Kasumi-1 (cell line): ENCODE measurements at regions not wholly inside any gene's neighbourhood (a gene's known extent, or its start where the extent isn't known, plus 50 kb on each side); places are given as distances from the start of the nearest gene placed in this dataset.
"Not testable (repeated sequence)": the region's sequence is repeated elsewhere in the genome, so short reads cannot be mapped to it uniquely, and the experiment has no call there.

Experiments used
- DNase-seq, 2 experiments: peaks; one replicate each; lab custom pipeline; 2025; lab: John Stamatoyannopoulos, UW

DNA sequence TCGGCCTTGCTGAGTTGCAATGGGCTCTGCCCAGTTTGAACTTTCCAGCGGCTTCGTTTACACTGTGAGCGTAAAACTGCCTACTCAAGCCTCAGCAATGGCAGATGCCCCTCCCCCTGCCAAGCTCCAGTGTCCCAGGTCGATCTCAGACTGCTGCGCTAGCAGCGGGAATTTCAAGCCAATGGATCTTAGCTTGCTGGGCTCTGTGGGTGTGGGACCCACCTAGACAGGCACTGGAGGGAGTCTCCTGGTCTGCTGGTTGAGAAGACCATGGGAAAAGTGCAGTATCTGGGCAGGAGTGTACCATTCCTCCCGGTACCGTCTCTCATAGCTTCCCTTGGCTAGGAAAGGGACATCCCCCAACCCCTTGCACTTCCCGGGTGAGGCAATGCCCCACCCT lies 88.2 kb downstream of the KLHL28 start:
- DNase-seq: no peak

DNA sequence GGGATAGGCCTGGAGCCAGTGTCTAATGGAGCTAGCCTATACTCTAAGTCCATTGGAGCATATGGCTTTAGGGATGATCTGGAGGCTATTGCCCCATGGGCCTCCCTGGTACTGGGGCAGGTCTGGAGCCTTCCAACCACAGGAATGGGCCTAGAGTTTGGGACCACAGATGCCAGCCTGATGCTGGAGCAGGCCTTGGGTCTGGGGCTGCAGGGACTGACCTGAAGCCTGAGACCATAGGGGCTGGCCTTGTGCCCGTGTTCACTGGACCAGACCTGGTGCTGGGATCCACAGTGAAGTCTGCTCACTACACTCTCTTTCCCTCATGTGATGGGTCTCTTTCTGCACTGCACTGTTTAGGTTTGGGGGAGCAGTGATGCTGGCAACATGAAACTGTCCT lies 95.0 kb downstream of the KLHL28 start:
- no peak for DNase-seq

DNA sequence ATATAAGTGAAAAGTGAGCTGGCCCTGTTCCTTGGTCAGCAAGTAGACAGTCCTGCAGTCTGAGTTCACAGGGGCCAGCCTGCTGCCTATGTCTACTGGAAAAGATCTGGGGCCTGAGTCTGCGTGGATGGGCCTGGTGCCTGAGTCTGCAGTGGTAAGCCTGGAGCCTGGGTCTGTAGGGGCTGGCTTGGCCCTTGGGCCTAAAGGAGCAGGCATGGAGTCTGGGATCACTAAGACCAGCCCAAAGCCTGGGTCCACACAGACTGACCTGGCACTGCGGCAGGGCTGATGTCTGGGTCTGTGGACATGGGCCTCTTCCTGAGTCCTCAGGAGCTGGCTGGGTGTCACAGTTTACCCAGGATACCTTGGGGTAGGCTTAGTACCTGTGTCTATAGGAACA lies 95.4 kb downstream of the KLHL28 start:
- no peak for DNase-seq

DNA sequence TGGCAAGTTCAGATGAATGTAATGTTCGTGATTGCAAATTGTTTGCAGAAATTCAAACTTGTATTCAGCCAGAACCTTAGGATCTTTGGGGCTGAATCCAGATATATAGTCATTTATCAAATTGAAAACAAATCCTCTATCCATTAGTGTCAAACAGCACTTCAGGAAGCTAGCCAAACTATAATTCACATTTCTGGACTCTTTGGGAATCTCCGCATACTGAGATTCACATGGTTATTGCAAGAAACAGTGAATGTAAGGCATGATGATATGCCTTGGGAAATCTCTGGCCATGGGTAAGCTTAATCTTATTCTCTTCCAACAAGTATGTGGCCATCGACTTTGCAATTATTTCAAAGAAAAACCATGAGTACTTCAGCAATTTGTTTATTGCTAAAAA lies 98.5 kb downstream of the KLHL28 start:
- no peak for DNase-seq

DNA sequence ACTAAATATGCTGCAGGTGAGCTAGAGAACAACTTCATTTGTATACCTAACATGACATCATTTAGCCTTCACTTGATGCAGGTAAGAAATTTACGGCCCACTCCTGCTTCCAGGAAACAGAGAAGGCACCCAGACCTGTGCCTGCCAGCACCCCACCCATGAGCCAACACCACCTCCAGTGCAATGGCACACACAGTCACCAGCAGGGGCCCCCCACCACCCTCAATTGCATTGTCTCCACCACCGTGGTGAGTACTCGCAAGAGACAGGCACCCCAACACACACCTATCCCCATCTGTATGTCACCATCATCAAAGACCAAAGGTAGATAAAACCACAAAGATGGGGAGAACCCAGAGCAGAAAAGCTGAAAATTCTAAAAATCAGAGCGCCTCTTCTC lies 107.6 kb downstream of the KLHL28 start:
- DNase-seq: no peak

DNA sequence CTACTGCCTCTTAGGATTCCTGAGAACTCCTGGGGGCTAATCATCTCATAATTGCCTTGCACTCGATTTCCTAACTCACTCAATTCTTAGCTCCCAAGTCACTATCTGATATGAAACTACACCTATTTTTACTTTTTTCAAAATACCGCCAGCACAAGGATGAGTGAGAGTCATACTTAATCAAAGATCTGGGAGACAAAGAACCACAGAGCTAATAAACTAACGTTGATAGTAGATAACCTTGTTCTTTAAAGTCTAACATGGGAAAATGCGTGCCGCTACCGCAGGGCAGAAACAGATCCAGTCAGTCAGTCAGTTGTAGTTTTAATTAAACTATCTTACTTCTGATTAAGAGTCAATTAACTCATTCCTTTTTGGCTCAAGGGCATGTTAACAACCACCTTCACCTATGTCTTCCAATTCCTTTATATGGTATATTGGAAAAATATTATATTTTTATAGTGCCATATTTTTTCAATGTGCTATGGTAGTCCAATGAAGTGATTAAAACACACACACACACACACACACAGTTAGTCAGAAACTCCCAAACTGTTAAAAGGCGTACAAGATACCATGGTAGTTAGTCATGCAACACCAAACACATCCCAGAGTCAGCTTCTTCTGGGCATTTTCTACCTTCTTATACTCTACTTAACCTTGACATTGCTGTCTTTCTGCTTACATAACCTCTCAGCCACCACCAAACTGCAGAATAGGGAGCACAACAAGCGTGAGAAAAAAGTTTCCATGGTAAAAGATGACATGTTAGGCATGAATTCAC lies 114.0 kb downstream of the KLHL28 start:
- DNase-seq: no peak

DNA sequence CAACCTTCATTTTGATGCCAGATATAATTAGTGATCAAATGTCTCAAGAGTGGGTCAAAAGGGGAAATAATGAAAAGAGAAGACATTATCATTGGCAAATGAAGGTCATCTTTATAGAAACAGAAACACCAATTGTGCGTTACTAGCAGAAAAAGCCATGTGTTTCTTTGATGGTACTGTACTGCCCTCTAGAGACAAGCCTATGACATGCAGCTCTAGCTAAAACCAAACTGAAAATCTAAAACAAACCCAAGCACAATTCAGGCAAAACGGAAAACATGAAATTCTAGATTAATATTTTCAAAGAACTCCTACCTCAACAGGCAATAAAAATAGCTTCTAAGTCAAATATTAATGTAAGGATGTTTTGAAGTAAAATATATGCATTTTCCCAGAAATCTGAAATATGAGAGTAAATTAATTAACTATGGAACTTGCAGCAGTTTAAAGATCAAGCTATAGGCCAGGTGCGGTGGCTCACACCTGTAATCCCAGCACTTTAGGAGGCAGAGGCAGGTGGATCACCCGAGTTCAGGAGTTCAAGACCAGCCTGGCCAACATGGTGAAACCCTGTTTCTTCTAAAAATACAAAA lies 115.4 kb downstream of the KLHL28 start:
- peak; percentile 73 to 86 for DNase-seq

DNA sequence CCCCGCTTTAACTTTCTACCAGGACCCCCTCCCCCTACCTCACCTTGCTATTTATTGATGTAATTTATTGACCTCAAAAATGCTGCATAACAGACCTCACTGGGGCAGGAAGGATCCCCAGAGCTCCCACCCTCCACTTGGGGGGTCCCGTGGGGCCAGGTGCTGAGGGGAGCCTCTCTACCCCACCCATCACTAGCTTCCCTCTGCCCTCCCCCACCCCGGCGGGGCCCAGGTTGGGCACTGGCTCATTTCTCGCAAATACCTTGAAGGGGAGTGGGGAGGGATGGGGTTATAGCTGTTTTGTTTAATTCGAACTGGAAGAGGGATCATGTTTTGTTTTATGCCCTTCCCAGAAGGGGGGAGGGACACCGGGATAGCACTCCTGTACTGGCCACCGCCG lies 125.8 kb downstream of the KLHL28 start:
- not testable (repeated sequence) for DNase-seq

DNA sequence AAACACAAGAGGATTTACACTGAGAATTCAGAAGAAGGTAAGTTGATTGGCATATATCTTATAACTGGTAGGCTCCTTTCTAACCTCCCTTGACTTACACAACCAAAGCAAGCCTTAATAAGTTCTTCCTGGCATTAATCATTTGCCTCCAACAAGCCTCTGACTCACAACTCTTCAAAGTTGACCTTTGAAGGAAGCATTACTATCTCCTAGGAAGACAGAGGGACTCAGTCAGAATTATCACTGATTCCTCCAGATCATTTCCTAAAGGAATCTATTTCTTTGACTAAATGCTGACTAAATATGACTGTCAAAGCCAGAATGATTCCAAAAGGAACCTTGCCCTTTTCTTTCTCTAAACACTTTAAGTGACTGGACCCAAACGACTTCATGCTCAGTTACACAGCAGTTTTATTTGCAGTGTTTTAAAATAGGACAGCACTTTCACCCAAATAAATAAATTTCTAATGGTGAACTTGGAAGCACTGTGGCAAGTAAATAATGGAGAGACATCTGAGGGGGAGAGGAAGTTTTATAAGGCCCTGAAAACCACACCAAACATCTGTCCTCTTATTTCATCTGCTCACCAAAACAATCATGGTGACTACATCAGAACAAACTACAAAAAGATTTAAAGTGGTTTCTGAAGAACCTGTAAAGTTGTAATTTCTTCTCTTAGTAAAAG lies 128.2 kb downstream of the KLHL28 start:
- DNase-seq: no peak

DNA sequence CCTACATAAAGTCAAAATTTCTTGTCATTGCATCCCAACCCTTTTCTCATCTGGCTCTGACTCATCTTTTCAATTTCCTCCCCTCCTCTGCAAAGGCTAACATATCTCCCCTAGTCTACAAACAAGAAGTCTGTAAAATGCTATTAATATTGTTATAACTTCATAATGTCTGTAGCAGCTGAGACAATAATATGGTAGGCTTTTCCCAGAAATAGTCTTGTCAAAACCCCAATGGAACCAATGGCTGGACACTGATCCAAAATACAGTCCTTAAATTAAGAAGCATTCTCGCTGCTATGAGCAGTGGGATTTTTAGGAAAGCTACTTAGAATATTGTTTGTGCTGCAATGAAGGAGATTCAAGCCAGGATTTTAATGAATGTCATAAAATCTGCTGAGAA lies 131.4 kb downstream of the KLHL28 start:
- no peak for DNase-seq

DNA sequence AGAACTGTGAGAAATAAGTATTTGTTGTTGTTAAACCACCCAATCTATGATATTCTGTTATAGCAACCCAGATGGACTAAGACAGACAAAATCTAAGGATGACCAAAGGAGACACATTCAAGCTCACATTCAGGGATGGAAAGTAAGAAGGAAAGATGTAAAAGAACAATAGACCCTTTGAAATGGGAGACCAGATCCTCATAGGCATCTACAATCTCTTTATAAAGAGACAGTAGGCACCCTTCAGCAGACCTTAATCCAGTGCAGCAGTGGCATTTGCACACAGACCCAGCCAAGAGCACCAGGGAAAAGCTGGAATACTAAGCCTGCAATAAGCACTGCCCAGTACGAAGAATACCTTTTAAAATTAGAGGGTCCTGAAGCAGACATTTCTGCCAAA lies 132.7 kb downstream of the KLHL28 start:
- no peak for DNase-seq

DNA sequence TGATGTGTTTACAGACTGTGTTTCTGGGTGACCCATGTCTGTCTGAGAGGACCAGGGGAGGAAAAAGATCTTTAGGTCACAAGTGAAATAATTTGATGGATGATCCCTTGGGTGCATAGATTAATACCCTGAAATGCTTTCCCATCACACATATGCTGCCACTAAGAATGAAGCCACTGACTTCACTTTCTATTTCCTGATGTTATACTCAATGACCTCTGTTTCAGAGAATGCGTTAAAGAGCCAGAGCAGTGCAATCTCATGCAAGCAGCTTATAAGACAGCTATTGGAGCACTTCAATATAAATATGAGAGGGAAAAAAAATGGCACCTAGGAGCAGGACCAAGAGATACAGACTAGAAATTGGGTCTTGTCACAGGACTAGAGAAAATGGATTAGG lies 133.7 kb downstream of the KLHL28 start:
- DNase-seq: no peak

DNA sequence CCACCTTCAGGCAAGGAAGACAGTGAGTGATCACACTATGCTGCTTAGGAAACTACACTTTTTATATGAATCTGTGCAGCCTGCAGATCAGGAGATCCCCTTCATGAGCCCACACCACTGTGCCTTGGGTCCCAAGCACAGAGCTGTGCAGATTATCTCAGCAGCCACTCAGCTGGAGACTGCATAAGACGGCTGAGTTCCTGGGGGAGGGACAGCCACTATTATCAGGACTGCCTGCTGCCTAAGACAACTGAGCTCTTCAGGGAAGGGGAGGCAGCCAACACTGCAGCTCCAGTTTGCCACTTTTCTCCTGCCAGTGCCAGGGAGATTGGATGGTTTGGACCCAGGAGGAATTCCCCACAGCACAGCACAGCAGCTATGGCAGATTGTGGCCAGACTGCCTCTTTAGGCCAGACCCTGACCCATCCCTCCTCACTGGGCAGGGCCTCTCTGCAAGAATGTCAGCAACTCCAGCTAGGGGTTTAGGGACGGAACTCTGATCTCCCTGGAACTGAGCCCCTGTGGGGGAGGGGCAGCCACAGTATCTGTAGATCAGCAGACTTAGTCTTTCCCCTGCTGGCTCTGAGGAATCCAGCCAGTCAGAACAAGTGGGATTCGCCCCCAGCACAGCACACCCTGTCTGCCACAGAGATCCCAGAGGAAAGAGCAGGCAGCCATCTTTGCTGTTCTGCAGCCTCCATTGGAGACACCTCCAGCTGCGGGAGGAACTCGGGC lies 141.3 kb downstream of the KLHL28 start:
- no peak for DNase-seq

DNA sequence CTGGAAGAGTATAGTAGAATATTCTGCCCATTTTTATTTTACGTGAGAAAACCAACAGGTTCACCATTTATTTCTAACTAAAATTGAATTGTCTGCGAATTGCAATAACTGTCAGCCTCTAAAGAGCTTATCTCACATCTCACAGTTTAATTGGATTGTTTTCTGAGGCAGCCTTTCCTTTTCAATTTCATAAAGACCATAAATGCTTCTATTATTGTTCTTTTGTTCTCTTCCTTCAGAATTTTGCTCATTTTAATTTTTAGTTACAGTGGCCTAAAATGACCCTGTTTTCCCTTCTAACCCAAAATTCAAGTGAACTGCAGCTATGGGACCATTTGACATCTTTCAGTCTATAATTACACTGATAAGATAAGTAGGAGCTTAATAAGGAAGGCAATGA lies 147.6 kb downstream of the KLHL28 start:
- DNase-seq: no peak

DNA sequence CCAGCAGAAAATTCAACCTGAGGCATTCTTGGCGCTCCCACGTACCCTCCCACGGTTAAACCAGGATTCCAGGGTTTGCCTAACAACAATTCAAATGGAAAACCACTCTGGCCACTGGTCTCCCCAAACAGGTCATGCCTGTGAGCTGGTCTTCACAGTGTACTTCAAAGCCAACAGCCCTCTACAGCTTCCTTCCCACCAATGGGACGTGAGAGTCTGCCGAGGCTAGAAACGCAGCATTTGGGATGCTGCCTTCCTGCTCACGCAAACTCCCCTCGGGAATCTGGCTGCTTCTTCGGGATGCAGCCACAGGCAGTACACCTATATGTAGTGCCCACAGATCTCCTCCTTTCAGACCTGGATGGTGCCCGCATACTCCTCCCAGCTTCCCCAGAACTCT lies 149.1 kb downstream of the KLHL28 start:
- no peak for DNase-seq

DNA sequence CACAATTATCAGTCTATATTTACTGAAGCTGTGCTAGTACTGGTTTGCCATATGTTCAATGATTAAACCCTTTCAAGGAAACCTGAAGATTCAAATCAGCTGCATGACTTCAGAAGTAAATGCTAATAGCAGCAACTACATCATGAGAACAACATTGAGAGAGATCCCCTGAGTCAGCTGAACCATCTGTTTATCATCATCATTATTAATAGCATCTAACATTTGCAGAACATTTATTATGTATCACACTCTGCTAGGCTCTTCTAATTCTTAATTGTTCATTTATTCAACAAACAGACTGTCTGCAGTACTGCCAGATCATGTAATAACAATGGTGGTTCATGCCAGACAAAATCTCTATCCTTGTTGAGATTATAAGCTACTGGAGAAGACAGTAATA lies 157.4 kb downstream of the KLHL28 start:
- DNase-seq: no peak

DNA sequence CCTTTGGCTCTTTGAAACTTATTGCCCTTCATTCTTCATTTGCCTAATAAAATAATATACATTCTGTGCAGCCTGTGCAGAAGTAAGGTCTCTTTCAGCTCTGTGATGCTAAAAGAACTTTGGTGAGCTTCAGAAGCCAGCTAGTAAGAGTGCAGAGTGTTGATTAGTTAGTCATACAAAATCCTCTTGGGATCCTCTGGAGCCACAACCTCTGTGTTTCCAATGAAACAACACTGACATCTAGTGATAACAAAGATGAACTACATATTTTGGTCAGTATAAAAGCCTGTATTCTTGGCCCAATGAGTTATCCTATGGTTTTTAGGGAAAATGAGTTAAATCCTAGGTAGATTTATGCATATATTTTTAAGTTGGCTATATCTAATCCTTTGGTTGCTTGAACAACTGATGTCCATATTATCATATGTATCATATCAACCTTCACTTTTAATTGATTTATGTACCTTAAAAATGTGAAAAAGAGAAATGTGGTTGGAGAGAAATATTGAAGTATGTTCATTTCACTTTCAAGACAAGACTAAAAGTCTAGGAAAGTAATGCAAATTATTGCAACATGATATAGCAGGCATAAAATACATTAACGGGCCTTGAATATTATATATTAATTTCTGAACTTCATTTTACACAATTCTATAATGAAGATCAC lies 158.4 kb downstream of the KLHL28 start:
- DNase-seq: peak; percentile 65 to 70

DNA sequence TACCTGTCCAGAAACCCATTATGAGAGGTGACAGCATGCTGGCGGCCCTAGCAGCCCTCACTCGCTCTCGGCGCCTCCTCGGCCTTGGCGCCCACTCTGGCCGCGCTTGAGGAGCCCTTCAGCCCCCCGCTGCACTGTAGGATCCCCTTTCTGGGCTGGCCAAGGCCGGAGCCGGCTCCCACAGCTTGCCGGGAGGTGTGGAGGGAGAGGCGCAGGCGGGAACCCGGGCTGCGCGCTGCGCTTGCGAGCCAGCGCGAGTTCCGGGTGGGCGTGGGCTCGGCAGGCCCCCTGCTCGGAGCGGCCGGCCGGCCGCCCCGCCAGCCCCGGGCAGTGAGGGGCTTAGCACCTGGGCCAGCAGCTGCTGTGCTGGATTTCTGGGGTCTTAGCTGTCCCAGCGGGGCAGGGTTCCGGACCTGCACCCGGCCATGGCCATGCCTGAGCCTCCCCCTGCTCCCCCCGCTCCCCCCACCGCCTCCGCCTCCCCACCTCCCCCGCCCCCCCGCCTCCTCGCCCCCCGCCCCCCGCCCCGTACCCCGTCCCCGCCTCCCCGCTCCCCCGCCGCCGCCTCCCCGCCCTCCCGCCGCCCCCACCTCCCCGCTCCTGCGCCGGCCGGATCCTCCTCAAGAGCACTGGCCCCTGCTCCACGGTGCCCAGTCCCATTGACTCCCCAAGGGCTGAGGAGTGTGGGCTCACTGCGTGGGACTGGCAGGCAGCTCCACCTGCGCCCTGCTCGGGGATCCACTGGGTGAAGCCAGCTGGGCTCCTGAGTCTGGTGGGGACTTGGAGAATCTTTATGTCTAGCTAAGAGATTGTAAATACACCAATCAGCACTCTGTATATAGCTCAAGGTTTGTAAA lies 163.1 kb downstream of the KLHL28 start:
- no peak for DNase-seq

DNA sequence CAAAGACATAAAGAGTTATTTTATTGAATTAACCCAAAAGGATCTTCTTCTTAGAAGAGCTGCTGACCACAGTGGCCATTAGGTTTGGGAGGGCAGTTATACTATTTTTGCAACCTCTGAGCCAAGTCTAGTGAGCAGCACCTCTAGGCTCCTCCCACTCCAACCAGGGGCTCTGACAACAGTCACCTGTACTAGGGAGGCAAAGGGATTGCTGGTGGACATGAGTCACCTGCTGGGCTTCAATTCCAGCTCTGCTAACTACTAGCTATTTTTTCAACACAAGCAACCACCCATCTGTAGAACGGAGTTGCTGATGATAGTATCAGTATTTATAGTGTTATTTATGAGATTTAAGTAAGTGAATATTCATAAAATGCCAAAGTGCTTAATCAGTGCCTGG lies 166.0 kb downstream of the KLHL28 start:
- no peak for DNase-seq

DNA sequence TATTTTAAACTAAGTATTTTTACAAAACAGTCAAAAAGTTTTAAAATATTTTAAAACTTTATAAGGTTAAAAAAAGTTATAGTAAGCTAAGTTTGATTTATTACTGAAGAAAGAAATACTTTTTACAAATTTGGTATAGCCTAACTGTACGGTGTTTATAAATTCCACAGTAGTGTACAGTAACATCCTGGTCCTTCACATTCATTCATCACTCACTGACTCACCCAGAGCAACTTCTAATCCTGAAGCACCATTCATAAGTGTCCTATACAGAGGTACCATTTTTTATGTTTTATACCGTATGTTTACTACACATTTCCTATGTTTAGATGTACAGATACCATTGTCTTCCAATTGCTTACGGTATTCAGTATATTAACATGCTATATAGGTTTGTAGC lies 170.0 kb downstream of the KLHL28 start:
- no peak for DNase-seq

DNA sequence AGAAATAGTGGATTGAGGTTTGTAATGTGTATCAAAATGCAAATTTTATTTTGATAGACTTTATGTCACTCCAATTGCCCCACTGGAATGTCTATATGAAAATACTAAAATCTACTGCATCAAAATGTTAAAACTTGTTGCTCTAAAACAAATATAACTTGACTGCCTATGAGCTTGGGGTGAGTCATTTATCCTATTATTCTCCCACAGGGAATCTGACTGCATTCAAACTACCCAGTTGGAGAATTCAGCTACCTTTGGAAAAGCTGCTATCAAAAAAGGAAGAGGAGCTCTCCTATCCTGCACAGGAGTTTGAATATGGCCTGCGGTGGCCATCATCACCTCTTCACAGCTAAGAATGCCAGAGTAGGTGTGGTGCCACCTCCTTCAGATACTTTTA lies 173.1 kb downstream of the KLHL28 start:
- DNase-seq: no peak
